ENCODE measurements at regions not wholly inside any gene's neighbourhood (a gene's known extent, or its start where the extent isn't known, plus 50 kb on each side); places are given as distances from the start of the nearest gene placed in this dataset.

GRCh38 chr4:128388796-128389195 lies 101.2 kb upstream of the PGRMC2 start:
- H3K4me3 Mint-ChIP-seq (ENCODE audit: unreplicated experiment): no peak overlapping the region
- peaks cover 18% of the 10 kb centered on the region for H3K4me1 ChIP-seq
- 0 out of 2 replicates have a peak, but pooled peaks cover under 1% of the 10 kb centered on the region for H3K9me3 ChIP-seq
- no TSS peak for BruUV-seq (replicated peaks)
- H3K27ac Mint-ChIP-seq (ENCODE audit: unreplicated experiment): no peak overlapping the region
- ChIA-PET POLR2A (no interaction called here), CTCF (no interaction called here)
- no peaks in the 10 kb centered on the region for H3K9me3 Mint-ChIP-seq (ENCODE audit: unreplicated experiment)
- H3K27me3 Mint-ChIP-seq (ENCODE audit: insufficient read depth, unreplicated experiment): no peaks in the 10 kb centered on the region
- no peak overlapping the region for H3K4me3 ChIP-seq (ENCODE audit: low read depth, low read length)
- intact Hi-C loops (cut with micrococcal nuclease; ENCODE audit: unreplicated experiment): no loop called here
- peaks cover 5% of the 10 kb centered on the region for H3K4me1 Mint-ChIP-seq (ENCODE audit: low read depth, unreplicated experiment)
- H3K36me3 ChIP-seq (ENCODE audit: control insufficient read depth, insufficient read depth, low read length): no peaks in the 10 kb centered on the region
- no peaks in the 10 kb centered on the region for H3K36me3 Mint-ChIP-seq (ENCODE audit: insufficient read depth, unreplicated experiment)
- no peak for TF ChIP-seq CTCF (IDR thresholded peaks at IDR 0.05; ENCODE audit: insufficient read depth in 1 of 2, low read depth in 1 of 2, low read length in 1 of 2, severe bottlenecking in 1 of 2, unreplicated experiment in 1 of 2)
- no peaks in the 10 kb centered on the region for H3K27me3 ChIP-seq (replicated peaks; ENCODE audit: control insufficient read depth, insufficient read depth, low read length)
- DNase-seq: no peak

GRCh38 chr4:128388352-128388630 lies 100.7 kb upstream of the PGRMC2 start:
- Mint-ChIP-seq H3K4me1 (ENCODE audit: low read depth, unreplicated experiment) (peaks cover 5% of the 10 kb centered on the region), H3K9me3 (ENCODE audit: unreplicated experiment) (no peaks in the 10 kb centered on the region), H3K27ac (ENCODE audit: unreplicated experiment) (no peak overlapping the region), H3K4me3 (ENCODE audit: unreplicated experiment) (no peak overlapping the region), H3K36me3 (ENCODE audit: insufficient read depth, unreplicated experiment) (no peaks in the 10 kb centered on the region), H3K27me3 (ENCODE audit: insufficient read depth, unreplicated experiment) (no peaks in the 10 kb centered on the region)
- Histone ChIP-seq H3K4me1 (peaks cover 23% of the 10 kb centered on the region), H3K36me3 (ENCODE audit: control insufficient read depth, insufficient read depth, low read length) (no peaks in the 10 kb centered on the region), H3K4me3 (ENCODE audit: low read depth, low read length) (no peak overlapping the region), H3K9me3 (0 out of 2 replicates have a peak, but pooled peaks cover 5% of the 10 kb centered on the region), H3K27me3 (replicated peaks; ENCODE audit: control insufficient read depth, insufficient read depth, low read length) (no peaks in the 10 kb centered on the region)
- POLR2A ChIA-PET: no interaction called here
- BruUV-seq (replicated peaks): no TSS peak
- no peak for DNase-seq
- intact Hi-C loops (cut with micrococcal nuclease; ENCODE audit: unreplicated experiment): no loop called here
- no peak for TF ChIP-seq CTCF (IDR thresholded peaks at IDR 0.05; ENCODE audit: insufficient read depth in 1 of 2, low read depth in 1 of 2, low read length in 1 of 2, severe bottlenecking in 1 of 2, unreplicated experiment in 1 of 2)
- CTCF ChIA-PET: no interaction called here

- POLR2A ChIA-PET: no interaction called here
Measured at GRCh38 chr4:128387600-128388351, 100.2 kb upstream of the PGRMC2 start.

More at GRCh38 chr4:128387600-128388351, 100.2 kb upstream of the PGRMC2 start:
- Histone ChIP-seq H3K27me3 (replicated peaks; ENCODE audit: control insufficient read depth, insufficient read depth, low read length) (no peaks in the 10 kb centered on the region), H3K4me1 (peaks cover 23% of the 10 kb centered on the region), H3K4me3 (ENCODE audit: low read depth, low read length) (no peak overlapping the region), H3K36me3 (ENCODE audit: control insufficient read depth, insufficient read depth, low read length) (no peaks in the 10 kb centered on the region), H3K9me3 (0 out of 2 replicates have a peak, but pooled peaks cover 5% of the 10 kb centered on the region)
- Mint-ChIP-seq H3K4me1 (ENCODE audit: low read depth, unreplicated experiment) (peaks cover 5% of the 10 kb centered on the region), H3K4me3 (ENCODE audit: unreplicated experiment) (no peak overlapping the region), H3K27ac (ENCODE audit: unreplicated experiment) (peak overlapping the region; percentile 53), H3K9me3 (ENCODE audit: unreplicated experiment) (no peaks in the 10 kb centered on the region), H3K36me3 (ENCODE audit: insufficient read depth, unreplicated experiment) (no peaks in the 10 kb centered on the region), H3K27me3 (ENCODE audit: insufficient read depth, unreplicated experiment) (no peaks in the 10 kb centered on the region)
- DNase-seq: no peak
- intact Hi-C loops (cut with micrococcal nuclease; ENCODE audit: unreplicated experiment): no loop called here
- CTCF ChIA-PET: no interaction called here
- no peak for TF ChIP-seq CTCF (IDR thresholded peaks at IDR 0.05; ENCODE audit: insufficient read depth in 1 of 2, low read depth in 1 of 2, low read length in 1 of 2, severe bottlenecking in 1 of 2, unreplicated experiment in 1 of 2)
- no TSS peak for BruUV-seq (replicated peaks)

Measured in Caco-2 (cell line).